NCI-H146 (cell line): ENCODE measurements at regions not wholly inside any gene's neighbourhood (a gene's known extent, or its start where the extent isn't known, plus 50 kb on each side); places are given as distances from the start of the nearest gene placed in this dataset.
A peak's percentile ranks its signal among the peaks of the same experiment; 100 is the strongest.

Source experiments
- DNase-seq: peaks from one replicate; lab custom pipeline; 2025; lab: John Stamatoyannopoulos, UW

GRCh38 chr2:510839-511238 lies 166.4 kb downstream of the TMEM18 start:
- no peak for DNase-seq

- DNase-seq, result no peak
Observed at GRCh38 chr2:509888-510287, 167.3 kb downstream of the TMEM18 start.

- DNase-seq, result no peak
Observed at GRCh38 chr2:508121-508520, 169.1 kb downstream of the TMEM18 start.

- DNase-seq, result no peak
Observed at GRCh38 chr2:506866-507265, 170.3 kb downstream of the TMEM18 start.

GRCh38 chr2:506451-506850 lies 170.8 kb downstream of the TMEM18 start:
- no peak for DNase-seq

GRCh38 chr2:505941-506340 lies 171.3 kb downstream of the TMEM18 start:
- DNase-seq, result no peak

- no peak for DNase-seq
Observed at GRCh38 chr2:503288-503999, 173.8 kb downstream of the TMEM18 start.

- DNase-seq, result no peak
Observed at GRCh38 chr2:502831-503230, 174.4 kb downstream of the TMEM18 start.

- peak; percentile 4 for DNase-seq
Observed at GRCh38 chr2:501667-502066, 175.5 kb downstream of the TMEM18 start.

- DNase-seq, result no peak
Observed at GRCh38 chr2:501130-501529, 176.1 kb downstream of the TMEM18 start.

- no peak for DNase-seq
Observed at GRCh38 chr2:499726-500125, 177.5 kb downstream of the TMEM18 start.

- DNase-seq, result no peak
Observed at GRCh38 chr2:498493-499178, 178.6 kb downstream of the TMEM18 start.

- DNase-seq, result no peak
Observed at GRCh38 chr2:497770-498492, 179.3 kb downstream of the TMEM18 start.

GRCh38 chr2:496729-497128 lies 180.5 kb downstream of the TMEM18 start:
- DNase-seq, result no peak

GRCh38 chr2:495745-496275 lies 181.4 kb downstream of the TMEM18 start:
- DNase-seq, result no peak

GRCh38 chr2:494853-495252 lies 182.4 kb downstream of the TMEM18 start:
- no peak for DNase-seq

- no peak for DNase-seq
Observed at GRCh38 chr2:493228-493627, 184.0 kb downstream of the TMEM18 start.

GRCh38 chr2:492178-492577 lies 185.0 kb downstream of the TMEM18 start:
- DNase-seq, result no peak

GRCh38 chr2:489838-490237 lies 187.4 kb downstream of the TMEM18 start:
- no peak for DNase-seq

GRCh38 chr2:489084-489483 lies 188.1 kb downstream of the TMEM18 start:
- DNase-seq, result no peak

- peak; percentile 13 for DNase-seq
Observed at GRCh38 chr2:487186-488079, 189.8 kb downstream of the TMEM18 start.

- DNase-seq, result peak; percentile 54
Observed at GRCh38 chr2:486371-486770, 190.8 kb downstream of the TMEM18 start.
